HEK293 (cell line): ENCODE measurements at regions not wholly inside any gene's neighbourhood (a gene's known extent, or its start where the extent isn't known, plus 50 kb on each side); places are given as distances from the start of the nearest gene placed in this dataset.

Experiments used
- BCL11A ChIP-seq: fragments of 450-650 bp; formaldehyde crosslinking; IDR thresholded peaks from 2 replicates; pipeline ENCODE4 v1.5.1; 2016; ENCODE audit warnings: low read depth, missing biosample characterization, missing genetic modification characterization
- CTCF ChIP-seq: fragments of 450-650 bp; formaldehyde crosslinking; IDR thresholded peaks from 2 replicates; pipeline ENCODE4 v1.5.1; 2016; ENCODE audit warnings: missing biosample characterization, missing genetic modification characterization
- PRDM4 ChIP-seq: fragments of 450-650 bp; formaldehyde crosslinking; IDR thresholded peaks from 2 replicates; pipeline ENCODE4 v1.5.1; 2017; ENCODE audit warnings: missing biosample characterization, missing genetic modification characterization
- SALL2 ChIP-seq: fragments of 450-650 bp; formaldehyde crosslinking; IDR thresholded peaks from 2 replicates; pipeline ENCODE4 v1.5.0; 2017; ENCODE audit warnings: missing biosample characterization, mild to moderate bottlenecking, missing genetic modification characterization, borderline replicate concordance
- ZBTB26 ChIP-seq: fragments of 450-650 bp; formaldehyde crosslinking; optimal IDR thresholded peaks from 2 replicates; pipeline ENCODE3; 2016; ENCODE audit warnings: missing biosample characterization, mild to moderate bottlenecking, missing genetic modification characterization
- ZNF280D ChIP-seq: fragments of 450-650 bp; formaldehyde crosslinking; IDR thresholded peaks from 2 replicates; pipeline ENCODE4 v1.5.1; 2016; ENCODE audit warnings: missing biosample characterization, missing genetic modification characterization
- ZNF518A ChIP-seq: fragments of 450-650 bp; formaldehyde crosslinking; conservative IDR thresholded peaks from 2 replicates; pipeline ENCODE4 v1.5.1; 2016; ENCODE audit warnings: low read depth, missing biosample characterization, missing genetic modification characterization

- no peak for TF ChIP-seq ZBTB26 (tag by site-specific recombination)
- TF ChIP-seq ZNF518A (tag by site-specific recombination), result no peak
- TF ChIP-seq CTCF (tag by site-specific recombination), result no peak
- TF ChIP-seq ZNF280D, result no peak
- no peak for TF ChIP-seq PRDM4 (tag by site-specific recombination)
- no peak for TF ChIP-seq SALL2 (tag by site-specific recombination)
- no peak for TF ChIP-seq BCL11A
Measured at GRCh38 chr4:114385195-114385985, 213.2 kb upstream of the UGT8 start.
